Small intestine (tissue), 7 donors: ENCODE measurements at regions not wholly inside any gene's neighbourhood (a gene's known extent, or its start where the extent isn't known, plus 50 kb on each side); places are given as distances from the start of the nearest gene placed in this dataset.

Experiments used
- DNase-seq, 2 donors: peaks; one replicate each; pipeline versions ENCODE4 v3.0.0 to v3.0.0-alpha.2; 2013
- FAIRE-seq: peaks from 2 replicates; lab custom pipeline; 2012; peaks lifted over from hg19 to GRCh38; lab: Jason Lieb, UNC
- H3K27ac ChIP-seq, 3 donors: one replicate each; pipeline ENCODE4 v1.5.1; 2013; ENCODE audit warnings: low read length in 2 of 3, mild to moderate bottlenecking in 2 of 3, control low read depth in 1 of 3, inconsistent platforms in 1 of 3, low read depth in 1 of 3, moderate library complexity in 1 of 3
- H3K27me3 ChIP-seq, 3 donors: one replicate each; pipeline ENCODE4 v1.6.1; 2013; ENCODE audit warnings: low read length in 3 of 3, inconsistent platforms in 1 of 3; ENCODE audit not compliant: control insufficient read depth in 3 of 3, insufficient read depth in 3 of 3
- H3K36me3 ChIP-seq, 3 donors: one replicate each; pipeline ENCODE4 v1.6.1; 2013; ENCODE audit warnings: low read length in 3 of 3, inconsistent platforms in 1 of 3, low read depth in 1 of 3, mild to moderate bottlenecking in 1 of 3, moderate library complexity in 1 of 3; ENCODE audit not compliant: control insufficient read depth in 3 of 3, insufficient read depth in 2 of 3
- H3K4me1 ChIP-seq, 3 donors: one replicate each; pipeline ENCODE4 v1.6.1; 2013; ENCODE audit warnings: low read length in 2 of 3, inconsistent platforms in 1 of 3, low read depth in 1 of 3, mild to moderate bottlenecking in 1 of 3, moderate library complexity in 1 of 3; ENCODE audit not compliant: control insufficient read depth in 3 of 3, insufficient read depth in 2 of 3
- H3K4me3 ChIP-seq, 3 donors: one replicate each; pipeline ENCODE4 v1.5.1; 2013; ENCODE audit warnings: low read length in 3 of 3, control low read depth in 1 of 3, inconsistent platforms in 1 of 3, low read depth in 1 of 3, mild to moderate bottlenecking in 1 of 3, moderate library complexity in 1 of 3
- H3K9me3 ChIP-seq, 2 donors: one replicate each; pipeline ENCODE4 v1.6.1; 2013; ENCODE audit warnings: low read depth in 1 of 2, low read length in 1 of 2; ENCODE audit not compliant: control insufficient read depth in 2 of 2, insufficient read depth in 1 of 2
- WGBS, 3 donors: extraction: QIAGEN DNeasy Blood & Tissue Kit; methylation state at CpG; one replicate each; pipeline ENCODE4 v1.1.7; 2013; 5-methylcytosine and 5-hydroxymethylcytosine counted together
- donor health status: healthy with polysubstance abuse.
- donor health status: control.
- donor health status: control.
- donor health status: Bipolar disorder and iron deficiency.
- donor health status: healthy.

DNA sequence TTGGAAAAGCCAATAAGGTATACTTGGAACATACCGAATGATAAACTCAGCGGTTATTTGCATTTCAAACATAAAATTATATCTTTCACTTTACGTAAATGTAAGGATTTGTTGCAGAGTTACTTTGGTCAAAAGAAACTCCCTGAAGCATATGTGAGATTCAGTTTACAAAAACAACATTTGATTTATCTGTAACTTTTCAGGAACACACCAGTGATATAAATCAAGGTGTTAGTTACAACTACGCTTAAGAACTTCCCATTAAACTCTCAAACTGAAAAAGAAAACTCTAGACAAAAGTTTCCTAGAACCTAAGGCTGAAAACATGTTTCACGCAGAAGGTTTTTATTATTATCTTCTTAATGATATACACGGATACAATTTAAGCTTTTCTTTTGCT is 110.6 kb upstream of the MEIS1 start:
- FAIRE-seq: no peak
- H3K27me3 ChIP-seq: peaks cover 0 to 4% (median 0%) of the 10 kb centered on the region in 3 donors
- H3K9me3 ChIP-seq: no peaks in the 10 kb centered on the region
- no peak overlapping the region for H3K4me3 ChIP-seq
- H3K36me3 ChIP-seq: no peaks in the 10 kb centered on the region
- H3K27ac ChIP-seq: no peak overlapping the region
- no peaks in the 10 kb centered on the region for H3K4me1 ChIP-seq
- DNase-seq: no peak
- 80 to 84% (median 83%) methylated on average over 6 of the region's 6 CpGs for WGBS, 3 donors

DNA sequence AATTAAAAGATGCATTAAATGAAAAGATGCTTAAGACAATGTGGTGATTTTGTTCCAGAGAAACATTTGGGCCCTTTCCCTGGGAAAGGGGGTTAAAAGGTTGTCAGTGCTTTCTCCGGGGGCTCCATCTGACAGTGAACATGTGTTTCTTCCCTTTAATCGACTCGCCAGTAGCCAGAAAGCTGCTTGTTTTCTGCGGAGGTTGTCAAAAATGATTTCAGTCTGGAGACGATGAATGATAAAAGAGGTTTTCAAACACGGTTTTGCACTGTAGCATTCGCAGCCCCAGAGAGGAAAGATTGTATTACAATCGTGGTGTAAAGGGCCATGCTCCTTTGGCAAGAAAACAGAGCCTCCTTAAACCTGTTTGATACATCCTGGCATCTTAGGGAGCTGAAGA is 111.5 kb upstream of the MEIS1 start:
- no peak for DNase-seq
- no peak for FAIRE-seq
- H3K4me3 ChIP-seq: no peak overlapping the region
- no peaks in the 10 kb centered on the region for H3K27me3 ChIP-seq
- H3K27ac ChIP-seq: no peak overlapping the region
- WGBS, 3 donors: 53 to 60% (median 58%) methylated on average over 8 of the region's 8 CpGs
- H3K4me1 ChIP-seq: no peaks in the 10 kb centered on the region
- H3K36me3 ChIP-seq: no peaks in the 10 kb centered on the region
- H3K9me3 ChIP-seq: no peaks in the 10 kb centered on the region

DNA sequence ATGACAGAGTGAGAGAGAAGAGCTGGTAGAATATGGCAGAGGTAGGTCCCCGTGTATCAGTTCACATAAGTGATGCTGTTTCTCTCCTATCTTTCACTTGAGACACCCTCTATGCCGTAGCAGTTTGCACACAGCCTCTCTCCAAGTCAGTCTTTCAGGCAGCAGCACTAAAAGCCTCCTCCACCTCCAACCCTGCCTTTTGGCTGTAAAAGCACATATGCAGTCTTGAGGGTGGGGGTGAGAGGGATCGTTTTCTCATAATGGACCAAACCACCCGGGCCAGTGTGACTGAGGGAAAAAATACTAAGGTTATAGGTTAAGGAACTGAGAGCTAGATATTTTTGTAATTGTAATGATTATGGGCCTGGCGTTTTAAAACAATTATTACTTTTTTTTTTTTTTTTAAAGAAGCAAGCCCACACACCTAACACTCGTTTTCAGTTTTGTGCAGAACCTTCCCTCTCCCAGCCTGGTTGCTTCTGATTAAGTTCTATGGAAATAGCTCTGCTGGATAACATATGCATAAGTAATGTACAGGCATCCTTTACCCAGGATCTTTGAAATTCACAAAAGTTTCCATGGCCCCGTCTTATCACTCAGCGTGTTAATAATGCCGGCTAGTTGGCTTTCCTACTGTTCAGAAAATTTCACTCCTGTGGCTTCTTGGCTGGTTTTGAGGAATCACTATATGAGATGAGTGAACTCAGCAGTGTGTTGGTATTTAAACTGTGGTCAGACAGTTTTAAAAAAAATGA is 112.2 kb upstream of the MEIS1 start:
- WGBS, 3 donors: 63 to 73% (median 69%) methylated on average over 9 of the region's 9 CpGs
- Histone ChIP-seq H3K4me1 (no peaks in the 10 kb centered on the region), H3K4me3 (no peak overlapping the region), H3K36me3 (no peaks in the 10 kb centered on the region), H3K27ac (no peak overlapping the region), H3K27me3 (no peaks in the 10 kb centered on the region), H3K9me3 (no peaks in the 10 kb centered on the region)
- DNase-seq (no peak), FAIRE-seq (no peak)

DNA sequence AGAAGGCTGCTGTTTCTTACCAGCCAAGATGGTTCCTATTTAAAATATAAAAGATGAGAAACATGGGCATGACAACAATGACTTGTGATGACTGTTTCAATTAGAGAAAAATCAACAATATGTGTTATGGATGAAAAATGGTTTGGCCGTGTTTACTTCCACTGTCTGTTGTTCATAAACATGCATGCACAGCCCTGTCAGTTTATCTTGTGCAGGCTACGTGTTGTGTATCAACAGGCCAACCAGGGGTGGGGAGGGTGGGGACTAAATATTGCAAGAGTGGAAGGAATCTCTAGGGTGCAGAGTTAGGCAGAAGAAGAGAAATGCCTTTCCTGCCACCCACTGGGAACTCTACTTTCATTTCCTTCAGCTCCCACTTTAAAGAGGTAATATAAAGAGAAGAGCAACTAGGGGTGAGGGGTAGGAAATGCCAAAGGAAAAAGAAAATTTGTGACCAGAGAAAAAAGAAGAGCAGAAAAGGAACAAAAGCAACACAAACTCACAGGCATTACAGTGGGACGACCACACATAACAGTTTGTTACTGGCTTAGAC is 116.8 kb upstream of the MEIS1 start:
- H3K4me3 ChIP-seq: no peak overlapping the region
- H3K9me3 ChIP-seq: peaks cover 0 to 1% of the 10 kb centered on the region in 2 donors
- DNase-seq: no peak
- H3K27ac ChIP-seq: no peak overlapping the region
- no peaks in the 10 kb centered on the region for H3K36me3 ChIP-seq
- FAIRE-seq: no peak
- H3K27me3 ChIP-seq: no peaks in the 10 kb centered on the region
- WGBS, 3 donors: 58 to 67% (median 62%) methylated on average over 3 of the region's 3 CpGs
- H3K4me1 ChIP-seq: no peaks in the 10 kb centered on the region

DNA sequence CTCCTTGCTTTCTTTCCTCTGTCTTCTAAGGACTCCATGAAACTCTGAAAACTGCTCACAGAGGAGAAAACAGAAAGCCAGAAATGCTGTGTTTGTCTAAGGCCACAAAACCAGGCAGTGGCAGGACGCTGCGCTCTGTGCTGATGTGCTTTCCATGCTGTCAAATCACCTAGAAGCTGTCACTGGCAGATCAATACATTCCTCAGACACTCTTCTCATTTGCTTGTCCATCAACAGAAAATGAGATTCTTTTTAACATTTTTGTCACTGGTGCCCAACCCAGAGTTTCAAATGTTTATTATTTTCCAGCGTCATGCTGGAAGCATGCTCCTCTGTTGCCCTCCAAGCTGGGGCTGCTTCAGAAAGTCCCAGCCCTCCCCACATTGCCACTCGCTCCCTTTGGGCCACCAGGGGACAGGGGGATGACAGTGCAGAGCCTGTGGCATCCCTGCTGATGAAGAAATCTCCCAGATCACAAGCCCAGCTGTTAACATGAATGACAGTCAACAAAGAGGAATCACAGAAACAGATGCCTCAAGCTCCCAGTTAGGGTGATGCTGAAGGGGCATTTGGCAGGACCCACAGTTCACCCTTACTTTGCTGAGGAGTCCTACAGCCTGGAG is 117.5 kb upstream of the MEIS1 start:
- Histone ChIP-seq H3K4me1 (no peaks in the 10 kb centered on the region), H3K27me3 (no peaks in the 10 kb centered on the region), H3K9me3 (peaks cover 0 to 3% of the 10 kb centered on the region in 2 donors), H3K36me3 (no peaks in the 10 kb centered on the region), H3K27ac (no peak overlapping the region), H3K4me3 (no peak overlapping the region)
- FAIRE-seq (no peak), DNase-seq (no peak)
- WGBS, 3 donors: 55 to 60% (median 56%) methylated on average over 4 of the region's 4 CpGs

DNA sequence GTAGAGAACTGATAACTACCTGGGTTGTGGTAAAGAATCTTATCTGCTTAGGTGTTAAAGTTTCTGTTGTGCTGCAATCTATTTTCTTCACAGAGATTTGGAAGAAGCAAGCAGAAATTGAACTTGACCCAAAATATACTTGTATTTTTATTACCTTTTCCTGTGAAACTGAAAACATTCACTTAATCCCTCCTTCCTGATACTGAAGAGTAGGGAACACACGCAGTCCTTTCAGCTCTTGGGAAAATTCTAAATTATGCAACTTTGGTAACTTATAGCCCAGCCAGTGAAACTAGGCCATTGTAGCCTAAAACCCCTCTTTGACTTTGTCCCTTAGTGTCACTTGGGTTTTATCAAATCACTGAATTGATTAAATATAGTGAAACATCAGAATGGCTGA is 128.4 kb upstream of the MEIS1 start:
- peak; percentile 10 to 41 for DNase-seq
- Histone ChIP-seq H3K36me3 (no peaks in the 10 kb centered on the region), H3K27me3 (no peaks in the 10 kb centered on the region), H3K9me3 (no peaks in the 10 kb centered on the region), H3K4me3 (no peak overlapping the region), H3K4me1 (no peaks in the 10 kb centered on the region), H3K27ac (no peak overlapping the region)
- FAIRE-seq: no peak
- 22 to 48% (median 38%) methylated on average over 1 of the region's 1 CpG for WGBS, 3 donors

DNA sequence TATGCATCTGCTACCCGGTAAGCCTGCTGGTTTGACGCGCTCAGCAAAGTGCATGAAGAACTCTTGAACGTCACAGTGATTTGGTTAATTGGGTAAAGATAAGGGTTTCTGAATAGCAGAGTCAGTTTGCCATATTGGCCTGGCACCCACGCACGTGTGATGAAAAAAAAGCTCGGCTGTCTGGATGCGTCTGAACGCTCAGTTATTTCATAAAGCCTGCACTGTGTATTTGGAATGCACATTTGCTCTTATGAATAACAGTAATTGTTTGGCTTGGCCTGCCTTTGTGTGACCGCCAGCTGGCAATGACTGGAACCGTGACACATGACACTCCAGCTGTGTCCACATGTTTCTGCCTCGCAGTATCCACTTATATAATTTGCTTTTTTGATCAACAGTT is 129.2 kb upstream of the MEIS1 start:
- FAIRE-seq: no peak
- peak; percentile 20 to 42 for DNase-seq
- Histone ChIP-seq H3K4me1 (no peaks in the 10 kb centered on the region), H3K27me3 (no peaks in the 10 kb centered on the region), H3K4me3 (no peak overlapping the region), H3K27ac (no peak overlapping the region), H3K36me3 (no peaks in the 10 kb centered on the region), H3K9me3 (no peaks in the 10 kb centered on the region)
- WGBS, 3 donors: 12 to 38% (median 32%) methylated on average over 12 of the region's 12 CpGs

DNA sequence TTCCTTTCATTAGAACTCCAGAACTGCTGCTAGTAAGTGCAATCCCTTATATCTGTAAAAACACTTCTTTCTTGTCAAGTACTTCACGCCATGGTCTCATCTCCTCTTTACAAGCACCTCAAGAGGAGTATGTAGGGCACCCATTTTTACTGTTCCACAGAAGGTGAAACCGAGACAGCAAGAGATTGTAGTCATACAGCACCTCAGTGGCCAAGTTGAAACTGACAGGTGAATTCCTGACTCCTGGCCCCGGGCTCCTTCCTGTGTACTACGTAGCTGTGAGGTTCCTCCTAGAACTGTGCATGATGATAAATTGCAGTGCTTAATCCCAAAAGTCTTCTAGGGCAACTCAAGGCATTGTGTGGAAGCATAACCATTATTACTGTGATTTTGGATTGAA is 131.5 kb upstream of the MEIS1 start:
- Histone ChIP-seq H3K27me3 (no peaks in the 10 kb centered on the region), H3K9me3 (no peaks in the 10 kb centered on the region), H3K4me3 (no peak overlapping the region), H3K36me3 (no peaks in the 10 kb centered on the region), H3K27ac (no peak overlapping the region), H3K4me1 (no peaks in the 10 kb centered on the region)
- DNase-seq (no peak), FAIRE-seq (no peak)
- 82 to 89% (median 82%) methylated on average over 4 of the region's 4 CpGs for WGBS, 3 donors
